ENCODE measurements at regions not wholly inside any gene's neighbourhood (a gene's known extent, or its start where the extent isn't known, plus 50 kb on each side); places are given as distances from the start of the nearest gene placed in this dataset.

GRCh38 chr4:188296331-188296730 lies 157.1 kb downstream of the TRIML1 start:
- no peaks in the 10 kb centered on the region for H3K4me1 ChIP-seq
- TF ChIP-seq POLR2AphosphoS2 (conservative IDR thresholded peaks at IDR 0.05; ENCODE audit: low read length): no peak
- no peak for TF ChIP-seq ZNF302 (CRISPR knock-in tag; IDR thresholded peaks at IDR 0.05)
- no peak for TF ChIP-seq CBX2 (IDR thresholded peaks at IDR 0.05; ENCODE audit: borderline replicate concordance, low read depth)
- TF ChIP-seq EHF (CRISPR knock-in tag; IDR thresholded peaks at IDR 0.05): no peak
- TF ChIP-seq RAD21 (conservative IDR thresholded peaks at IDR 0.05 in 1 of 2, IDR thresholded peaks at IDR 0.05 in 1 of 2): no peak
- no peak for TF ChIP-seq ESRRA (IDR thresholded peaks at IDR 0.05; ENCODE audit: borderline replicate concordance, low read length)
- TF ChIP-seq GATA3 (IDR thresholded peaks at IDR 0.05; ENCODE audit: borderline replicate concordance): no peak
- TF ChIP-seq HOXA7 (CRISPR knock-in tag; IDR thresholded peaks at IDR 0.05): no peak
- TF ChIP-seq SMC3 (IDR thresholded peaks at IDR 0.05): no peak
- TF ChIP-seq EHMT2 (IDR thresholded peaks at IDR 0.05; ENCODE audit: low read depth): no peak
- H3K27ac ChIP-seq: no peak overlapping the region
- ChIA-PET CTCF (no interaction called here), POLR2A (no interaction called here)
- H3K4me3 ChIP-seq: no peak overlapping the region
- H3K4me2 ChIP-seq: no peak overlapping the region
- ATAC-seq: no peak
- H3K9me3 ChIP-seq: no peaks in the 10 kb centered on the region
- FAIRE-seq: no peak
- DNase-seq (ENCODE audit: low read depth in 1 of 2, low spot score in 1 of 2): no peak
- WGBS (ENCODE audit: missing lambda C conversion rate): 75% methylated on average over 1 of the region's 1 CpG

- Histone ChIP-seq H3K27ac (no peak overlapping the region), H3K4me1 (no peaks in the 10 kb centered on the region), H3K4me2 (no peak overlapping the region), H3K9me3 (no peaks in the 10 kb centered on the region), H3K4me3 (no peak overlapping the region)
- ATAC-seq: no peak
- POLR2A ChIA-PET: no interaction called here
- TF ChIP-seq HEYL (CRISPR knock-in tag; IDR thresholded peaks at IDR 0.05) (no peak), JUNB (IDR thresholded peaks at IDR 0.05) (no peak), KDM5A (IDR thresholded peaks at IDR 0.05) (no peak), USF2 (IDR thresholded peaks at IDR 0.05) (no peak), FOXS1 (CRISPR knock-in tag; IDR thresholded peaks at IDR 0.05) (no peak), POLR2A (IDR thresholded peaks at IDR 0.05; ENCODE audit: low read length) (no peak), CHD2 (IDR thresholded peaks at IDR 0.05; ENCODE audit: low read length, partially characterized antibody) (no peak), EHF (CRISPR knock-in tag; IDR thresholded peaks at IDR 0.05) (no peak), NR3C1 (IDR thresholded peaks at IDR 0.05) (no peak), TFCP2L1 (CRISPR knock-in tag; IDR thresholded peaks at IDR 0.05) (no peak), HOXA7 (CRISPR knock-in tag; IDR thresholded peaks at IDR 0.05) (no peak), SREBF2 (IDR thresholded peaks at IDR 0.05) (no peak)
- TF ChIP-seq, protein P1, sequence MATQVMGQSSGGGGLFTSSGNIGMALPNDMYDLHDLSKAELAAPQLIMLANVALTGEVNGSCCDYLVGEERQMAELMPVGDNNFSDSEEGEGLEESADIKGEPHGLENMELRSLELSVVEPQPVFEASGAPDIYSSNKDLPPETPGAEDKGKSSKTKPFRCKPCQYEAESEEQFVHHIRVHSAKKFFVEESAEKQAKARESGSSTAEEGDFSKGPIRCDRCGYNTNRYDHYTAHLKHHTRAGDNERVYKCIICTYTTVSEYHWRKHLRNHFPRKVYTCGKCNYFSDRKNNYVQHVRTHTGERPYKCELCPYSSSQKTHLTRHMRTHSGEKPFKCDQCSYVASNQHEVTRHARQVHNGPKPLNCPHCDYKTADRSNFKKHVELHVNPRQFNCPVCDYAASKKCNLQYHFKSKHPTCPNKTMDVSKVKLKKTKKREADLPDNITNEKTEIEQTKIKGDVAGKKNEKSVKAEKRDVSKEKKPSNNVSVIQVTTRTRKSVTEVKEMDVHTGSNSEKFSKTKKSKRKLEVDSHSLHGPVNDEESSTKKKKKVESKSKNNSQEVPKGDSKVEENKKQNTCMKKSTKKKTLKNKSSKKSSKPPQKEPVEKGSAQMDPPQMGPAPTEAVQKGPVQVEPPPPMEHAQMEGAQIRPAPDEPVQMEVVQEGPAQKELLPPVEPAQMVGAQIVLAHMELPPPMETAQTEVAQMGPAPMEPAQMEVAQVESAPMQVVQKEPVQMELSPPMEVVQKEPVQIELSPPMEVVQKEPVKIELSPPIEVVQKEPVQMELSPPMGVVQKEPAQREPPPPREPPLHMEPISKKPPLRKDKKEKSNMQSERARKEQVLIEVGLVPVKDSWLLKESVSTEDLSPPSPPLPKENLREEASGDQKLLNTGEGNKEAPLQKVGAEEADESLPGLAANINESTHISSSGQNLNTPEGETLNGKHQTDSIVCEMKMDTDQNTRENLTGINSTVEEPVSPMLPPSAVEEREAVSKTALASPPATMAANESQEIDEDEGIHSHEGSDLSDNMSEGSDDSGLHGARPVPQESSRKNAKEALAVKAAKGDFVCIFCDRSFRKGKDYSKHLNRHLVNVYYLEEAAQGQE (IDR thresholded peaks at IDR 0.05): no peak
- TF ChIP-seq, protein P2, sequence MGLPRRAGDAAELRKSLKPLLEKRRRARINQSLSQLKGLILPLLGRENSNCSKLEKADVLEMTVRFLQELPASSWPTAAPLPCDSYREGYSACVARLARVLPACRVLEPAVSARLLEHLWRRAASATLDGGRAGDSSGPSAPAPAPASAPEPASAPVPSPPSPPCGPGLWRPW (IDR thresholded peaks at IDR 0.05): no peak
- TF ChIP-seq, protein P3, sequence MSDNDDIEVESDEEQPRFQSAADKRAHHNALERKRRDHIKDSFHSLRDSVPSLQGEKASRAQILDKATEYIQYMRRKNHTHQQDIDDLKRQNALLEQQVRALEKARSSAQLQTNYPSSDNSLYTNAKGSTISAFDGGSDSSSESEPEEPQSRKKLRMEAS (IDR thresholded peaks at IDR 0.05): no peak
- DNase-seq (ENCODE audit: low read depth in 1 of 2, low spot score in 1 of 2): no peak
- 90% methylated on average over 6 of the region's 6 CpGs for WGBS (ENCODE audit: missing lambda C conversion rate)
- CTCF ChIA-PET: no interaction called here
- no peak for FAIRE-seq
Observed at GRCh38 chr4:188297873-188298272, 158.6 kb downstream of the TRIML1 start.

All from A549 (cell line).